SK-N-SH treated with all-trans-retinoic acid at 6 μM for 48 hours (cell line): ENCODE measurements at regions not wholly inside any gene's neighbourhood (a gene's known extent, or its start where the extent isn't known, plus 50 kb on each side); places are given as distances from the start of the nearest gene placed in this dataset.

ENCODE experiments used
- ARNTL ChIP-seq: fragments of 450-650 bp; formaldehyde crosslinking; IDR thresholded peaks from 2 replicates; pipeline ENCODE4 v1.5.0; 2020; ENCODE audit warnings: low read depth, mild to moderate bottlenecking, moderate library complexity, borderline replicate concordance
- BACH2 ChIP-seq: fragments of 250-450 bp; sonication (Bioruptor Pico); IDR thresholded peaks from 2 replicates; pipeline ENCODE4 v1.9.0; 2021; ENCODE audit warnings: mild to moderate bottlenecking, borderline replicate concordance
- PPARA ChIP-seq: fragments of 250-450 bp; sonication (Bioruptor Pico); IDR thresholded peaks from 2 replicates; pipeline ENCODE4 v1.5.0; 2020; ENCODE audit warnings: mild to moderate bottlenecking, borderline replicate concordance
- RARB ChIP-seq: fragments of 250-450 bp; sonication (Bioruptor Pico); IDR thresholded peaks from 2 replicates; pipeline ENCODE4 v1.8.0; 2021; ENCODE audit warnings: mild to moderate bottlenecking, moderate library complexity
- TSHZ2 ChIP-seq: fragments of 250-450 bp; sonication (Bioruptor Pico); IDR thresholded peaks from 2 replicates; pipeline ENCODE4 v1.5.0; 2020; ENCODE audit warnings: mild to moderate bottlenecking, moderate library complexity
- TF ChIP-seq, protein P1 (sequence below): fragments of 250-450 bp; sonication (Bioruptor Pico); IDR thresholded peaks from 2 replicates; pipeline ENCODE4 v1.5.1; 2020; ENCODE audit warnings: low read depth, mild to moderate bottlenecking, moderate library complexity
- TF ChIP-seq, protein P2 (sequence below): fragments of 250-450 bp; sonication (Bioruptor Pico); IDR thresholded peaks from 2 replicates; pipeline ENCODE4 v1.8.0; 2020; ENCODE audit warnings: mild to moderate bottlenecking, moderate library complexity, borderline replicate concordance

DNA sequence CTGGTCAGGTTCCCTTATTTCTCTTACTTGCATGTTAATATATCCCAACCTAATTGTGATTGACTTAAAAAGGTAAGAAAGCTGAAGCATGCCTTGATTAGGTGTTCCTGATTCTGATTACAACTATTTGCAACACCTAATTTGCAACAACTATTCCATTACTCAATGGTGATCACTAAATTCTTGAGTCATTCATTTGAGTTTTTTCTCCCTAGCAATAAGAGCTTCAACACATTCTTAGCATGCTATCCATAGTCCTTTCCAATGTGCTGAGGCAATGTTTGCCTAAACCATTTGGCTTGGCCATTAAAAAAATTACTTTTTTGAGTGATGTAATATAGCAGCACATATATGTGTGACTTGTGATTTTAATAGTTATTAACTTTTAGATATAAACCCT is 851.4 kb downstream of the TRAM1L1 start:
- TF ChIP-seq TSHZ2 (CRISPR knock-in tag) (no peak), ARNTL (CRISPR knock-in tag) (no peak), RARB (CRISPR knock-in tag) (no peak), BACH2 (no peak), PPARA (CRISPR knock-in tag) (no peak)
- TF ChIP-seq, protein P1, sequence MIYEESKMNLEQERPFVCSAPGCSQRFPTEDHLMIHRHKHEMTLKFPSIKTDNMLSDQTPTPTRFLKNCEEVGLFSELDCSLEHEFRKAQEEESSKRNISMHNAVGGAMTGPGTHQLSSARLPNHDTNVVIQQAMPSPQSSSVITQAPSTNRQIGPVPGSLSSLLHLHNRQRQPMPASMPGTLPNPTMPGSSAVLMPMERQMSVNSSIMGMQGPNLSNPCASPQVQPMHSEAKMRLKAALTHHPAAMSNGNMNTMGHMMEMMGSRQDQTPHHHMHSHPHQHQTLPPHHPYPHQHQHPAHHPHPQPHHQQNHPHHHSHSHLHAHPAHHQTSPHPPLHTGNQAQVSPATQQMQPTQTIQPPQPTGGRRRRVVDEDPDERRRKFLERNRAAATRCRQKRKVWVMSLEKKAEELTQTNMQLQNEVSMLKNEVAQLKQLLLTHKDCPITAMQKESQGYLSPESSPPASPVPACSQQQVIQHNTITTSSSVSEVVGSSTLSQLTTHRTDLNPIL, result no peak
- TF ChIP-seq, protein P2, sequence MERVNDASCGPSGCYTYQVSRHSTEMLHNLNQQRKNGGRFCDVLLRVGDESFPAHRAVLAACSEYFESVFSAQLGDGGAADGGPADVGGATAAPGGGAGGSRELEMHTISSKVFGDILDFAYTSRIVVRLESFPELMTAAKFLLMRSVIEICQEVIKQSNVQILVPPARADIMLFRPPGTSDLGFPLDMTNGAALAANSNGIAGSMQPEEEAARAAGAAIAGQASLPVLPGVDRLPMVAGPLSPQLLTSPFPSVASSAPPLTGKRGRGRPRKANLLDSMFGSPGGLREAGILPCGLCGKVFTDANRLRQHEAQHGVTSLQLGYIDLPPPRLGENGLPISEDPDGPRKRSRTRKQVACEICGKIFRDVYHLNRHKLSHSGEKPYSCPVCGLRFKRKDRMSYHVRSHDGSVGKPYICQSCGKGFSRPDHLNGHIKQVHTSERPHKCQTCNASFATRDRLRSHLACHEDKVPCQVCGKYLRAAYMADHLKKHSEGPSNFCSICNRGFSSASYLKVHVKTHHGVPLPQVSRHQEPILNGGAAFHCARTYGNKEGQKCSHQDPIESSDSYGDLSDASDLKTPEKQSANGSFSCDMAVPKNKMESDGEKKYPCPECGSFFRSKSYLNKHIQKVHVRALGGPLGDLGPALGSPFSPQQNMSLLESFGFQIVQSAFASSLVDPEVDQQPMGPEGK (CRISPR knock-in tag), result no peak
